Esophagus muscularis mucosa (tissue), 4 donors: ENCODE measurements at regions not wholly inside any gene's neighbourhood (a gene's known extent, or its start where the extent isn't known, plus 50 kb on each side); places are given as distances from the start of the nearest gene placed in this dataset.

Experiments
- DNase-seq: peaks from one replicate; pipeline ENCODE4 v3.0.0-alpha.2; 2017; ENCODE audit errors: extremely low spot score
- H3K27ac ChIP-seq, 4 donors: fragments of 200-600 bp; sonication (generic); replicated peaks in 1 of 4; 1 replicate in 3 of 4; 2 replicates in 1 of 4; pipeline ENCODE4 v1.5.1; 2016 to 2019; ENCODE audit warnings: mild to moderate bottlenecking in 1 of 4
- H3K27me3 ChIP-seq, 4 donors: fragments of 200-600 bp; sonication (generic); one replicate each; pipeline versions ENCODE4 v1.5.1 to v1.6.0; 2016 to 2019
- H3K36me3 ChIP-seq, 4 donors: fragments of 200-600 bp; sonication (generic); one replicate each; pipeline ENCODE4 v1.5.1; 2016 to 2019
- H3K4me1 ChIP-seq, 4 donors: fragments of 200-600 bp; sonication (generic); one replicate each; pipeline ENCODE4 v1.5.1; 2016 to 2019
- H3K4me3 ChIP-seq, 4 donors: fragments of 200-600 bp; sonication (generic); 1 replicate in 2 of 4; 2 replicates in 2 of 4; pipeline ENCODE4 v1.5.1; 2016 to 2019; ENCODE audit warnings: mild to moderate bottlenecking in 4 of 4, moderate library complexity in 1 of 4
- H3K9me3 ChIP-seq, 4 donors: fragments of 200-600 bp; sonication (generic); 1 replicate in 3 of 4; 2 replicates in 1 of 4; pipeline ENCODE4 v1.5.1; 2016 to 2019
- EP300 ChIP-seq: sonication (generic); formaldehyde crosslinking; IDR thresholded peaks from one replicate; pipeline ENCODE4 v1.6.1; 2017; ENCODE audit warnings: antibody characterized with exemption
- POLR2A ChIP-seq: fragments of 450-650 bp; IDR thresholded peaks from one replicate; pipeline ENCODE4 v1.6.1; 2017; ENCODE audit warnings: antibody characterized with exemption, moderate library complexity, mild to moderate bottlenecking, low read depth
- POLR2AphosphoS5 ChIP-seq, 2 donors: sonication (generic); formaldehyde crosslinking; IDR thresholded peaks; one replicate each; pipeline ENCODE4 v1.6.1; 2017; ENCODE audit warnings: antibody characterized with exemption in 2 of 2
- WGBS: methylation state at CpG from one replicate; pipeline ENCODE4 v1.1.5; 2018; 5-methylcytosine and 5-hydroxymethylcytosine counted together
- intact Hi-C: fragments of 100-400 bp; cut with DNase I; formaldehyde crosslinking; loops from one replicate; pipeline ENCODE4 v1.15.1; 2023
- TF ChIP-seq, protein P1 (sequence below), 3 experiments: fragments of 200-600 bp in 2 of 3; fragments of 450-650 bp in 1 of 3; sonication (generic) in 2 of 3; IDR thresholded peaks; one replicate each; pipeline ENCODE4 v1.5.1; 2017 to 2019; ENCODE audit warnings: antibody characterized with exemption in 3 of 3, mild to moderate bottlenecking in 2 of 3, moderate library complexity in 1 of 3

GRCh38 chr18:29457316-29457889 lies 1280.5 kb upstream of the CDH2 start:
- Histone ChIP-seq H3K9me3 (no peaks in the 10 kb centered on the region), H3K4me3 (no peak overlapping the region), H3K27me3 (no peaks in the 10 kb centered on the region), H3K4me1 (no peaks in the 10 kb centered on the region), H3K36me3 (no peaks in the 10 kb centered on the region), H3K27ac (no peak overlapping the region)
- TF ChIP-seq EP300 (no peak), POLR2A (no peak)
- TF ChIP-seq, protein P1, sequence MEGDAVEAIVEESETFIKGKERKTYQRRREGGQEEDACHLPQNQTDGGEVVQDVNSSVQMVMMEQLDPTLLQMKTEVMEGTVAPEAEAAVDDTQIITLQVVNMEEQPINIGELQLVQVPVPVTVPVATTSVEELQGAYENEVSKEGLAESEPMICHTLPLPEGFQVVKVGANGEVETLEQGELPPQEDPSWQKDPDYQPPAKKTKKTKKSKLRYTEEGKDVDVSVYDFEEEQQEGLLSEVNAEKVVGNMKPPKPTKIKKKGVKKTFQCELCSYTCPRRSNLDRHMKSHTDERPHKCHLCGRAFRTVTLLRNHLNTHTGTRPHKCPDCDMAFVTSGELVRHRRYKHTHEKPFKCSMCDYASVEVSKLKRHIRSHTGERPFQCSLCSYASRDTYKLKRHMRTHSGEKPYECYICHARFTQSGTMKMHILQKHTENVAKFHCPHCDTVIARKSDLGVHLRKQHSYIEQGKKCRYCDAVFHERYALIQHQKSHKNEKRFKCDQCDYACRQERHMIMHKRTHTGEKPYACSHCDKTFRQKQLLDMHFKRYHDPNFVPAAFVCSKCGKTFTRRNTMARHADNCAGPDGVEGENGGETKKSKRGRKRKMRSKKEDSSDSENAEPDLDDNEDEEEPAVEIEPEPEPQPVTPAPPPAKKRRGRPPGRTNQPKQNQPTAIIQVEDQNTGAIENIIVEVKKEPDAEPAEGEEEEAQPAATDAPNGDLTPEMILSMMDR (IDR thresholded peaks at IDR 0.05) = no peak
- DNase-seq = no peak
- intact Hi-C loops = no loop called here
- WGBS = 93% methylated on average over 4 of the region's 4 CpGs

DNA sequence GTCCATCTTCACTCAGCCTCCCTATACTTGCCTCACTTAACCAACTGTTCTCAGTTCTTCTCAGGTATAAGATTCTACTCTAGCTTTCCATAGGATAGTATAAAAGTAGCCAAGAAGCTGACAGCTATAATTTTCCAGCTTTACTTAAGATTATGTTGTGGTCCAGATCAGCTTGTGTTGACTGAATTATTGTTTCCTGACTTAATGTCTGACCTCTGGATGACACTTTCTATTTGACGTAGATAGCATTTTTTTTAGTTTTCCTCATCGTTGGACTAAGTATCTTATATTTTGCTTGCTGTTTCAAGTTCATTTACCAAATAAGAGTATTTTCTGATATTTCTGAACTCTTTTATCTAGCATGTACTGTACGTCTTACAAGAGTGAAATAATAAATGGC lies 1272.5 kb upstream of the CDH2 start:
- H3K4me3 ChIP-seq = no peak overlapping the region
- no peaks in the 10 kb centered on the region for H3K9me3 ChIP-seq
- WGBS = 61% methylated on average over 3 of the region's 3 CpGs
- H3K4me1 ChIP-seq = no peaks in the 10 kb centered on the region
- no peak overlapping the region for H3K27ac ChIP-seq
- no peaks in the 10 kb centered on the region for H3K27me3 ChIP-seq
- intact Hi-C loops = no loop called here
- H3K36me3 ChIP-seq = no peaks in the 10 kb centered on the region
- DNase-seq = no peak
- TF ChIP-seq, protein P1 (IDR thresholded peaks at IDR 0.05) = no peak
- TF ChIP-seq POLR2AphosphoS5 (IDR thresholded peaks at IDR 0.05) (no peak), POLR2A (no peak), EP300 (no peak)

DNA sequence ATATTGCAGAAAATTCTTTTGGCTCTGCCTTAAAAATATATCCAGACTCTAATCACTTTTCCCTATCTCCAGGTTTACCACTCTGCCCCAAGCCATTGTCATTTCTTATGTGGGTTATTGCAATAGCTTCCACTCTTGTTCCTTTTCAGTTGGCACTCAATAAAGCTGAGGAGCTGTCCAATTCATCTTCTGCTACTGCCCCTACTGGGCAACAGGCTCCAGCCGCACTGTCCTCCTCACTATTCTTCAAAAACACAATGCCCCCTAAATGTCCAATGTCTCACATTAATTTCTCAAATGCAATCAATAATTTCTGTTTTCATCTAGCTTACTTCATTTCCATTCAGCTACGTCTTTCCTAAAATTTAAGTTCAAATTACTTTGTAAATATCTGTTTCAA lies 1262.5 kb upstream of the CDH2 start:
- DNase-seq = no peak
- Histone ChIP-seq H3K36me3 (no peaks in the 10 kb centered on the region), H3K27ac (no peak overlapping the region), H3K4me3 (no peak overlapping the region), H3K9me3 (no peaks in the 10 kb centered on the region), H3K4me1 (no peaks in the 10 kb centered on the region), H3K27me3 (no peaks in the 10 kb centered on the region)
- no peak for TF ChIP-seq POLR2A
- no peak for TF ChIP-seq POLR2AphosphoS5 (IDR thresholded peaks at IDR 0.05)
- TF ChIP-seq, protein P1 (IDR thresholded peaks at IDR 0.05) = no peak
- TF ChIP-seq EP300 = no peak
- intact Hi-C loops = no loop called here
- 78% methylated on average over 2 of the region's 2 CpGs for WGBS

DNA sequence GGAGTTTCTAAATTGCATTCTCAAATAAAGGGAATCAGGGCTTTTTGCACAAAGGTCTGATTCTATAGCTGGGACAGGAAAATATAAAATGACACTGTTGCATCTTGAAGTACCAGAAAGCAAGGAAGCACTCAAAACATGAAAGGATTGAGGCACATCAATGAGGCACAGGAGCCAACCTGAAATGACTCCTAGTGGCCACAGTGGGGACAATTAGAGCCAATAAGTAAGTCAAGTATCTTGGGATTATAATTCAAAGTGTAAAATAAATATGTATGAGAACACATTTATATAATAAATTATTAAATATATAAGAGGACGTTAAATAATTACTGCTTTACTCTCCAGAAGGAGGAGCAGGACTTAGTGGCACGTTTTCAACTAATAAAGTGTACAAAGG lies 1259.5 kb upstream of the CDH2 start:
- Histone ChIP-seq H3K27ac (no peak overlapping the region), H3K9me3 (no peaks in the 10 kb centered on the region), H3K27me3 (no peaks in the 10 kb centered on the region), H3K36me3 (no peaks in the 10 kb centered on the region), H3K4me3 (no peak overlapping the region), H3K4me1 (no peaks in the 10 kb centered on the region)
- TF ChIP-seq EP300 = no peak
- TF ChIP-seq, protein P1 (IDR thresholded peaks at IDR 0.05) = no peak
- no peak for TF ChIP-seq POLR2AphosphoS5 (IDR thresholded peaks at IDR 0.05)
- no peak for TF ChIP-seq POLR2A
- WGBS = 31% methylated on average over 2 of the region's 2 CpGs
- intact Hi-C loops = no loop called here
- DNase-seq = no peak

- WGBS = 51% methylated on average over 4 of the region's 4 CpGs
- no peak overlapping the region for H3K4me3 ChIP-seq
- no peak for DNase-seq
- H3K9me3 ChIP-seq = peaks cover 0 to 7% (median 2%) of the 10 kb centered on the region in 4 donors
- H3K36me3 ChIP-seq = no peaks in the 10 kb centered on the region
- no peak for TF ChIP-seq EP300
- TF ChIP-seq POLR2AphosphoS5 (IDR thresholded peaks at IDR 0.05) = no peak
- TF ChIP-seq POLR2A = no peak
- TF ChIP-seq, protein P1 (IDR thresholded peaks at IDR 0.05) = no peak
- H3K27me3 ChIP-seq = no peaks in the 10 kb centered on the region
- H3K27ac ChIP-seq = no peak overlapping the region
- intact Hi-C loops = no loop called here
- H3K4me1 ChIP-seq = no peaks in the 10 kb centered on the region
Observed at GRCh38 chr18:29434650-29435049, 1257.7 kb upstream of the CDH2 start.
